Adipocyte (in vitro differentiated cells): ENCODE measurements at regions not wholly inside any gene's neighbourhood (a gene's known extent, or its start where the extent isn't known, plus 50 kb on each side); places are given as distances from the start of the nearest gene placed in this dataset.
"Not testable (repeated sequence)": the region's sequence is repeated elsewhere in the genome, so short reads cannot be mapped to it uniquely, and the experiment has no call there.

Experiments
- DNase-seq: peaks from one replicate; pipeline ENCODE4 v3.0.0-alpha.2; 2015; ENCODE audit warnings: low read depth
- H3K27me3 ChIP-seq: replicated peaks from 2 replicates; pipeline ENCODE4 v1.7.0; 2013; ENCODE audit warnings: mild to moderate bottlenecking, low read length, moderate library complexity; ENCODE audit not compliant: control insufficient read depth, insufficient read depth
- H3K36me3 ChIP-seq: 2 replicates; pipeline ENCODE4 v1.7.0; 2013; ENCODE audit warnings: low read length, mild to moderate bottlenecking, moderate library complexity; ENCODE audit not compliant: control insufficient read depth, insufficient read depth, severe bottlenecking
- H3K4me1 ChIP-seq: 2 replicates; pipeline ENCODE4 v1.7.0; 2013; ENCODE audit warnings: mild to moderate bottlenecking, low read length, moderate library complexity; ENCODE audit not compliant: control insufficient read depth, insufficient read depth
- H3K4me3 ChIP-seq: 2 replicates; pipeline ENCODE4 v1.7.0; 2013; ENCODE audit warnings: mild to moderate bottlenecking, low read length, moderate library complexity
- H3K9ac ChIP-seq: 2 replicates; pipeline ENCODE4 v1.7.0; 2013; ENCODE audit warnings: mild to moderate bottlenecking, low read length, moderate library complexity
- H3K9me3 ChIP-seq: 2 replicates; pipeline ENCODE4 v1.7.0; 2013; ENCODE audit warnings: mild to moderate bottlenecking, low read length, moderate library complexity; ENCODE audit not compliant: control insufficient read depth

DNA sequence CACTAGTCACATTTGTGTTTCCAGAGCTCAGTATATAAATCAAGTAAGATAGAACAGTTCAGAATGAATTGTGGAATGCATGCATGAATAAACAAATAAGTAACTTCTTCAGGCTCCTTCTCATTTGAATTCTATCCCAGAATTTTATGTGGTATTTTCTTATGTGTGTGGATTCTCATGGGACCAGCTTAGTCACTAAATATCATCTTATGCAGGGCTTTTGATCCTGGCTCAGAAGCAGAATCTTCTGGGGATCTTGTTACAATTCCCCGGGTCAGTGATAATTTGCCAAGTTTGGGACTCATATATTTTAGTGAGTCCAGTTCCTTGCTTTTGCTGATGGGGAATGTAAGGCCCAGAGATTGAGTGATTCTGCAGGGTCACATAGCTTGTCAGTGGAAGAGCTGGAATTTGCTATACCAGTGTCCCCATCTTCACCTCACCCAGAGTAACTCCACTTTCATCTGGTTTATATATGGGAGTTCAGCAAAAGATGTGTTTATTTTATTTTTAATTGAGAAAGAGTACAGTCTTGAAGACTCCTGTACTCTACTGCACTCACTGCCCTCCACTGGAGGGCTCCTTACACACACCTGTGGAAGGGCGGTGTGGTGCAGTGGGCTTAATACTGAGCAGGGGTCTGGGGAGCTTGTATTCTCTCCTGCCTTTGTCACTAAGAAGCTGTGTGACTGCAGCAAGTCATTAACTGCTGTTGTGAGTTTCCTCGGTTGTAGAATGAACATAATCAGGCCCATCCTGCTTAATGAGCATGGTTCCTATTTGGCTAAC is 198.2 kb upstream of the CXorf66 start:
- Histone ChIP-seq H3K4me1 (no peaks in the 10 kb centered on the region), H3K4me3 (no peak overlapping the region), H3K36me3 (no peaks in the 10 kb centered on the region), H3K27me3 (peaks cover 16% of the 10 kb centered on the region), H3K9ac (no peak overlapping the region), H3K9me3 (no peaks in the 10 kb centered on the region)
- DNase-seq: no peak

DNA sequence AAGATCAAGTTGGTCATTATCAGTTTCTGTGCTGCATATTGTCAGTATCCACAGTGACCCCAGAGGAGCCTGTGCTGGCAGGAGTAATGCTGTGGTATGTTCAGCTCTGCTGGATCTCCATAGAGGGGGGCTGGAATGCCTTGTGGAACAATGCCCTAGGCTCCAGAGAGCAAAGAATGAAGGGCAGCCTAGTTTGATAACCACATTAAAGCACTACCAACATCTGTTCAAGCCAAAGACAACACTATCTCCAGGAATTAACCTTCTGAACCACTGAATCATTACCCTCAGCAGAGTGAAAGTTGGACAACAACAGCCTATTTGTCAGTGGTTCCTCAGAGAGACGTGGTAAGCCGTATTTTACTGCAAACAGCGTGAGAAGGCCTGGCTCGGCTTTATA is 192.3 kb upstream of the CXorf66 start:
- no peak overlapping the region for H3K4me3 ChIP-seq
- no peaks in the 10 kb centered on the region for H3K36me3 ChIP-seq
- H3K4me1 ChIP-seq: peaks cover 7% of the 10 kb centered on the region
- peaks cover 40% of the 10 kb centered on the region for H3K27me3 ChIP-seq
- no peak overlapping the region for H3K9ac ChIP-seq
- peaks cover 27% of the 10 kb centered on the region for H3K9me3 ChIP-seq
- DNase-seq: no peak

DNA sequence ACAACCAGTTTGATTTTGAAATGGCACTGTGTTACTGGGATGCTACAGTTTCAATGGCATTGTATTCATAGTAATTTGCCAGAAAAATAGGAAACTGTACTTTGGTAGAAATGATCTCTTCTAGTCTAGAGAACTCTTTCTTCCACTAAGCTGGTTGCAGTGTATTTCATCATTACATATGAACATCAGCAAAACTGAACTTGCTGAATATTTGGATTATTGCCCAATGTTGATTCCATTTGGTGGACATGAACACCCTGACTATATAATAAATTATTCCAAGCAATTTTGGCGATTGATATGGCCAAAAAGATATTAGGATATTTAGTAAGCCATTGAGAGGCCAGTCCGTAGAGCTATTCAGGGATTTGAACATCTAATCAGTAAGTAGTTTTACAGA is 191.8 kb upstream of the CXorf66 start:
- Histone ChIP-seq H3K36me3 (no peaks in the 10 kb centered on the region), H3K4me3 (no peak overlapping the region), H3K9me3 (peaks cover 30% of the 10 kb centered on the region), H3K9ac (no peak overlapping the region), H3K27me3 (peaks cover 40% of the 10 kb centered on the region), H3K4me1 (peaks cover 7% of the 10 kb centered on the region)
- no peak for DNase-seq

DNA sequence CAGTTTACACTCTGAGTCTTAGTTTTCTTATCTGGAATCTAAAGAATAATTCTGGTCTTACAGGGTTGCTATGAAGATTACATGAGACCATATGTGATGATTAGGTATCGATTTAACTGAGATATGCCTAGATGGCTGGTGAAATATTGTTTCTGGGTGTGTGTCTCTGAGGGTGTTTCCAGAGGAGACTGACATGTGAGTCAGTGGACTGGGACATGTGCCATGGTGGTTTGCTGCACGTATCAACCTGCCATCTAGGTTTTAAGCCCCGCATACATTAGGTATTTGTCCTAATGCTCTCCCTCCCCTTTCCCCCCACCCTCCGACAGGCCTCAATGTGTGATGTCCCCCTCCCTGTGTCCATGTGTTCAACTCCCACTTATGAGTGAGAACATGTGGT is 186.0 kb upstream of the CXorf66 start:
- Histone ChIP-seq H3K9ac (no peak overlapping the region), H3K27me3 (peaks cover 16% of the 10 kb centered on the region), H3K4me3 (no peak overlapping the region), H3K4me1 (no peaks in the 10 kb centered on the region), H3K9me3 (peaks cover 30% of the 10 kb centered on the region), H3K36me3 (no peaks in the 10 kb centered on the region)
- DNase-seq: no peak

DNA sequence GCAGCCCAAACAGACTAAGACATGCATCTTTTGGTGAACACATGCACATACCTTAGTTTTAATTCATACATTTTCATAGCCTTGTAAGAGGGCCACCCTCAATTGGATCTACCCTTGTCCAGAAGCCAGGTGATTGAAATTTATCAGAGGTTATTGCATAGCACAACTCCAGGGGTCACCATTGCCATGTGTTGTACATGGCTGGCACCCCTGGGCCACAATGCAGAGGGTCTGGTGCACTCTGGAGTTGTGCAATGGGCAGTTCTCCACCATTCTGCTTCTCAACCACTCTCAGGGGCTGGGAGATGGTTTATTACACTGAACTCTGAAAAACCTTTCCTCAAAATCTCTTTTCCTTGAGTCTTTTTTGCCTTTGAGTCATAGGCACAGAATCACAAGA is 184.4 kb upstream of the CXorf66 start:
- no peaks in the 10 kb centered on the region for H3K4me1 ChIP-seq

DNA sequence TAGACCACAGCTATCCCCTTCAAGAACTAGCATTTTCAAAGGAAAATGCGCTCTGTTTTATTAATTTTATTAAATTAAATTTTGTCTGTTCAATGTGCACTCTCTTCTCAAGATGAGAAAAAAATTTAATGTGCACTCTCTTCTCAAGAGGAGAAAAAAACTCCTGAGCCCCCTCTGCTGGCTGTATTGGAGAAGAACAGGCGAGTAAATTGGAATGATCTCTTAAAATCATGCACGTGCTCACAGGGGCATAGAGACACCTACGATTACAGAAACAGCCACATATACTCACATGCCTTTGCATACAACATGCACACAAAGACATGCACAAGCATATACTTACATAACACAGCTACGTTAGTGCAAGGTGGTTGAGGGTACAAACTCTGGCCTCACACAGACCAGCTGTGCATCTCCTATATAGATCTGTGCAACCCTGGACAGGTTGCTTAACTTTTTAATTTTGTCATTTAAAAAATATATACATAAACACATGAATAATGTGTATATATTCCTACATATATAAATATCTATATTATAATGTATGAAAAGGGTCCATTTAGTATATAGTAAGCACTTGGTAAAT is 176.2 kb upstream of the CXorf66 start:
- Histone ChIP-seq H3K9me3 (no peaks in the 10 kb centered on the region), H3K27me3 (peaks cover 44% of the 10 kb centered on the region), H3K4me3 (no peak overlapping the region), H3K36me3 (no peaks in the 10 kb centered on the region), H3K9ac (no peak overlapping the region), H3K4me1 (no peaks in the 10 kb centered on the region)
- peak; percentile 58 for DNase-seq

More for the DNA sequence above, 184.4 kb upstream of the CXorf66 start:
- Histone ChIP-seq H3K9ac (no peak overlapping the region), H3K36me3 (no peaks in the 10 kb centered on the region), H3K9me3 (peaks cover 18% of the 10 kb centered on the region), H3K4me3 (no peak overlapping the region), H3K27me3 (peaks cover 2% of the 10 kb centered on the region)
- DNase-seq: no peak

DNA sequence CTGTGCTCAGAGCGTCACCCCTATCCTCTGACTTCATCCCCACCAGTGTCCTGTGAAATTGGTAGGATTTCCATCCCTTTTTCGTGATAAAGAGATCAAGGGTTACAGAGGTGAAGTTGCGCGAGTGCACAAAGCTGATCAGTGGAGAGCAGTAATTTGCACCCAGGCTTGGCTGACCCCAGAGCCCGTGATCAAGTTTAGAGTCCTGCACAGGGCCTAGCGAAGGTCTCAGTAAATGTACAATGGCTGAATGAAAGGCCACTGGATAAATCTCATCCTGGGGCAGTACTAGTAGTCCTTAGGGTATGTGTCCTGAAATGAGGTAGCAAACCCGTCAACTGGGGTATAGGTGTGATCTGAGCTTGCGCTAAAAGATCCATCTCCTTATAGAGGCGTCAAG is 173.2 kb upstream of the CXorf66 start:
- DNase-seq, H3K4me1 ChIP-seq, H3K9me3 ChIP-seq, H3K36me3 ChIP-seq, H3K4me3 ChIP-seq, H3K9ac ChIP-seq: not testable (repeated sequence)
- peaks cover 38% of the 10 kb centered on the region for H3K27me3 ChIP-seq

DNA sequence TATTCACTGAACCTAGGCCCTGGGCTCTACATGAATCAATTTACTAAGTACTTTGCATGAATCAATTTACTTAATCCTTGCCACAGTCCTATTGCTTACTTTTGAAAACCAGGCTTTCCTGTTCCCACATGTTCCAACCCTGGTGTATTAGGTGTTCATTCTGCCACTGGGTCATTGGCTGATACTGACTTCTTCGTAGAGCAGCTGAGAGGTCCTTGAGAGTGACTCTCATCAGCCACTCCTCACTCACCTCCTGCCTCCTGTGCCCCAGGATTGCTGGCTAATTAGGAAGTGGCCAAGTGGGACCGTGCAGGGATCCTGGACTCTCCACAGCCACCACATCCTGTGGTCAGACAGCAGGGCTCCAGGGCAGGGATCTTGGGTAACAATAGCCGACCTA is 172.7 kb upstream of the CXorf66 start:
- not testable (repeated sequence) for H3K9me3 ChIP-seq, DNase-seq, H3K4me1 ChIP-seq, H3K36me3 ChIP-seq, H3K4me3 ChIP-seq, H3K9ac ChIP-seq
- H3K27me3 ChIP-seq: peaks cover 34% of the 10 kb centered on the region

DNA sequence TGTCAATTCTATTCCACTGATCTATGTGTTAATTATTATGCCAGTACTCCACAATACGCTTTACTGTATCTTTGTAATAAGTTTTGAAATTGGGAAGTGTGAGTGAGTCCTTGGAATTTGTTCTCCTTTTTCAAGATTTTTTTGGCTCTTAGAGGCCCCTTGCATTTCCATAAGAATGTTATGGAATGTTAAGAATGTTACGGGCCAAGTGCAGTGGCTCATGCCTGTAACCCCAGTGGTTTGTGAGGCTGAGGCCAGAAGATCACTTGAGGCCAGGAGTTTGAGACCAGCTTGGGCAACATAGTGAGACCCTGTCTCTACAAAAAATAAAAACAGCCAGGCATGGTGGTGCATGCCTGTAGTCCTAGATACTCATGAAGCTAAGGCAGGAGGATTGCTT is 167.6 kb upstream of the CXorf66 start:
- H3K4me3 ChIP-seq: no peak overlapping the region
- no peaks in the 10 kb centered on the region for H3K9me3 ChIP-seq
- H3K9ac ChIP-seq: no peak overlapping the region
- no peak for DNase-seq
- no peaks in the 10 kb centered on the region for H3K36me3 ChIP-seq
- H3K27me3 ChIP-seq: no peaks in the 10 kb centered on the region
- no peaks in the 10 kb centered on the region for H3K4me1 ChIP-seq

DNA sequence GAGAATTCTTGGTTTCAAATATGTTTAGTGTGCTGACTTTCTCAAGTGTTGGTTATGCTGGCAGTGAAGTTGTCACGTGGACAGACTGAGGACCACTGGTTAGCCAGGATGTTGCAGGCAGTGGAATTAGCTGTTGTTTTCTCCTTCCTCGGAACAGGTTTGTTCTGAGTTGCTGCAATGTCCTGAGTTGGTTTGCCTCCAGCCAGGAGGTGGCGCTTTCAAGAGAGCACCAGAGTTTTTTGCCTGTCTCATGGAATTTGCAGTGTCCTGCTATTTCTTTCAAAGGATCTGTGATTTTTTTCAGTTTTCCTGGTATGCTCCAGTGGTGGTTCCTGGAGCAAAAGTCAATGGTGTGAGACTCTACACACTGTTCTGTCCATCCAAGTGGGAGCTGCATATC is 158.1 kb upstream of the CXorf66 start:
- H3K9me3 ChIP-seq: peaks cover 9% of the 10 kb centered on the region
- H3K4me1 ChIP-seq: no peaks in the 10 kb centered on the region
- H3K9ac ChIP-seq: no peak overlapping the region
- H3K27me3 ChIP-seq: peaks cover 9% of the 10 kb centered on the region
- no peak for DNase-seq
- no peaks in the 10 kb centered on the region for H3K36me3 ChIP-seq
- no peak overlapping the region for H3K4me3 ChIP-seq

DNA sequence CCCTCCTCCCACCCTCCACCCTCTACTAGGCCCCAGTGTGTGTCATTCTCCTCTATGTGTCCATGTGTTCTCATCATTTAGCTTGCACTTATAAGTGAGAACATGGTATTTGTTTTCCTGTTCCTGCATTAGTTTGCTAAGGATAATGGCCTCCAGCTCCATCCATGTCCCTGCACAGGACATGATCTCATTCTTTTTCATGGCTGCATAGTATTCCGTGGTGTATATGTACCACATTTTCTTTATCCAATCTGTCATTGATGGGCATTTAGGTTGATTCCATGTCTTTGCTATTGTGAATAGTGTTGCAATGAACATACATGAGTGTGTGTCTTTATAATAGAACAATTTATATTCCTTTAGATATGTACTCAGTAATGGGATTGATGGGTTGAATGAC is 148.7 kb upstream of the CXorf66 start:
- not testable (repeated sequence) for H3K4me3 ChIP-seq, H3K9ac ChIP-seq, DNase-seq, H3K4me1 ChIP-seq, H3K9me3 ChIP-seq, H3K27me3 ChIP-seq, H3K36me3 ChIP-seq
